ENCODE measurements at regions not wholly inside any gene's neighbourhood (a gene's known extent, or its start where the extent isn't known, plus 50 kb on each side); places are given as distances from the start of the nearest gene placed in this dataset.

GRCh38 chr1:30388386-30388785 is 335.0 kb downstream of the MATN1 start:
- CTCF ChIA-PET (ENCODE audit: low intra/inter-chr PET ratio, low total read pairs): no interaction called here
- in situ Hi-C loops (cut with HindIII; ENCODE audit: extremely low pct_ligation_motif_present, low pct_unique_long_range_greater_than_20kb): no loop called here
- BruUV-seq (replicated peaks): no TSS peak

More at GRCh38 chr1:30388386-30388785, 335.0 kb downstream of the MATN1 start:
- WGBS (ENCODE audit: low lambda C conversion rate): 42% methylated on average over 2 of the region's 4 CpGs
- Histone ChIP-seq H3K36me3 (replicated peaks in 1 of 2; ENCODE audit: control insufficient read depth in 1 of 2, insufficient read depth in 2 of 2, low read length in 2 of 2) (no peaks in the 10 kb centered on the region), H3K4me2 (ENCODE audit: low read depth, low read length) (no peak overlapping the region), H3K27me3 (ENCODE audit: control insufficient read depth in 1 of 2, insufficient read depth in 2 of 2, low read length in 2 of 2) (no peaks in the 10 kb centered on the region), H3K4me1 (ENCODE audit: insufficient read depth, low read length) (peaks cover 21% of the 10 kb centered on the region), H3K4me3 (replicated peaks in 1 of 3; ENCODE audit: insufficient read depth in 1 of 3, low read depth in 2 of 3, low read length in 3 of 3) (no peak overlapping the region), H4K20me1 (ENCODE audit: insufficient read depth, low read length) (no peaks in the 10 kb centered on the region), H3K27ac (ENCODE audit: extremely low read length, insufficient read depth, low read length) (no peak overlapping the region), H3K9me3 (ENCODE audit: low read length) (no peaks in the 10 kb centered on the region), H2AFZ (ENCODE audit: low read length) (no peak overlapping the region), H3K9ac (ENCODE audit: insufficient read depth, low read depth, low read length) (no peak overlapping the region), H3K79me2 (ENCODE audit: insufficient read depth, low read length) (no peaks in the 10 kb centered on the region)
- ATAC-seq (no peak), FAIRE-seq (no peak), DNase-seq (ENCODE audit: low spot score) (no peak)
- POLR2A ChIA-PET: no interaction called here
- TF ChIP-seq ZNF629 (CRISPR knock-in tag; conservative IDR thresholded peaks at IDR 0.05) (0 out of 2 replicates have a peak, but pooled peaks have one; percentile 30), USF2 (IDR thresholded peaks at IDR 0.05; ENCODE audit: low read depth, low read length) (peak; percentile 22; the same call in 1 of the 2 replicates), USF2 (CRISPR knock-in tag; IDR thresholded peaks at IDR 0.05; ENCODE audit: borderline replicate concordance) (no peak), THAP11 (CRISPR knock-in tag; IDR thresholded peaks at IDR 0.05) (no peak), RAD51 (IDR thresholded peaks at IDR 0.05; ENCODE audit: borderline replicate concordance) (peak; percentile 70), ZNF768 (CRISPR knock-in tag; IDR thresholded peaks at IDR 0.05) (no peak)
- intact Hi-C loops (cut with micrococcal nuclease; ENCODE audit: unreplicated experiment): no loop called here
